PC-9 (cell line): ENCODE measurements at regions not wholly inside any gene's neighbourhood (a gene's known extent, or its start where the extent isn't known, plus 50 kb on each side); places are given as distances from the start of the nearest gene placed in this dataset.

Experiments used
- BruUV-seq: library from RNA; stranded (reverse); fragments of 400-500 nt; replicated peaks from 2 replicates; lab custom pipeline; 2021; lab: Mats Ljungman, UMichigan
- CTCF ChIA-PET: fragments of 300-600 bp; sonication (Branson Sonifier 250); formaldehyde crosslinking; loops from one replicate; lab custom pipeline; 2022; ENCODE audit warnings: antibody characterized with exemption; lab: Charles Lee
- POLR2A ChIA-PET: fragments of 300-600 bp; sonication (Branson Sonifier 250); formaldehyde crosslinking; loops from one replicate; lab custom pipeline; 2022; ENCODE audit warnings: antibody characterized with exemption; ENCODE audit not compliant: unreplicated experiment; lab: Charles Lee
- DNase-seq, 2 experiments: peaks; one replicate each; pipeline versions ENCODE4 v3.0.0 to v3.0.0-alpha.2; 2015 to 2022; ENCODE audit warnings: mixed read lengths in 1 of 2
- H2AFZ ChIP-seq: fragments of 200-600 bp; sonication (generic); 2 replicates; pipeline ENCODE4 v1.8.1; 2017; ENCODE audit warnings: antibody characterized with exemption
- H3F3A ChIP-seq: fragments of 200-600 bp; sonication (generic); 2 replicates; pipeline ENCODE4 v1.8.1; 2017; ENCODE audit warnings: antibody characterized with exemption, mild to moderate bottlenecking, low read depth; ENCODE audit not compliant: insufficient read depth
- H3K27ac ChIP-seq: fragments of 200-600 bp; sonication (generic); 2 replicates; pipeline ENCODE4 v1.6.1; 2016; ENCODE audit warnings: mixed run types
- H3K27me3 ChIP-seq: fragments of 200-600 bp; sonication (generic); 2 replicates; pipeline ENCODE4 v1.6.1; 2016; ENCODE audit warnings: low read depth, mixed run types; ENCODE audit not compliant: insufficient read depth
- H3K36me3 ChIP-seq: fragments of 200-600 bp; sonication (generic); 2 replicates; pipeline ENCODE4 v1.6.1; 2016; ENCODE audit warnings: low read depth, mixed run types
- H3K4me1 ChIP-seq: fragments of 200-600 bp; sonication (generic); replicated peaks from 2 replicates; pipeline ENCODE4 v1.6.1; 2016; ENCODE audit warnings: mixed run types; ENCODE audit not compliant: insufficient read depth
- H3K4me2 ChIP-seq: fragments of 200-600 bp; sonication (generic); 2 replicates; pipeline ENCODE4 v1.6.1; 2017; ENCODE audit warnings: mixed run types
- H3K4me3 ChIP-seq: fragments of 200-600 bp; sonication (generic); 2 replicates; pipeline ENCODE4 v1.6.1; 2016; ENCODE audit warnings: mixed run types
- H3K79me2 ChIP-seq: fragments of 200-600 bp; sonication (generic); 2 replicates; pipeline ENCODE4 v1.6.1; 2017; ENCODE audit warnings: low read depth, mixed run types
- H3K9me2 ChIP-seq: fragments of 200-600 bp; sonication (generic); 2 replicates; pipeline ENCODE4 v1.8.1; 2017; ENCODE audit warnings: mild to moderate bottlenecking; ENCODE audit not compliant: insufficient read depth
- H3K9me3 ChIP-seq: fragments of 200-600 bp; sonication (generic); 2 replicates; pipeline ENCODE4 v1.8.1; 2016; ENCODE audit warnings: low read depth; ENCODE audit not compliant: insufficient read depth
- H4K20me1 ChIP-seq: fragments of 200-600 bp; sonication (generic); 2 replicates; pipeline ENCODE4 v1.8.1; 2017; ENCODE audit not compliant: insufficient read depth
- CTCF ChIP-seq: fragments of 200-600 bp; sonication (generic); conservative IDR thresholded peaks from 2 replicates; pipeline ENCODE4 v1.6.1; 2017; ENCODE audit warnings: mixed run types, antibody characterized with exemption, mild to moderate bottlenecking, moderate library complexity
- EZH2 ChIP-seq: fragments of 200-600 bp; sonication (generic); IDR thresholded peaks from 2 replicates; pipeline ENCODE4 v1.8.0; 2017; ENCODE audit warnings: antibody characterized with exemption, low read depth
- intact Hi-C: fragments of 100-400 bp; cut with micrococcal nuclease; formaldehyde crosslinking; loops from one replicate; pipeline ENCODE4 v1.10.0; 2022; ENCODE audit not compliant: unreplicated experiment

- Histone ChIP-seq H2AFZ (no peak overlapping the region), H3K4me1 (no peaks in the 10 kb centered on the region), H4K20me1 (no peaks in the 10 kb centered on the region), H3K4me2 (no peak overlapping the region), H3K79me2 (no peaks in the 10 kb centered on the region), H3K9me3 (no peaks in the 10 kb centered on the region), H3K4me3 (no peak overlapping the region), H3K36me3 (no peaks in the 10 kb centered on the region), H3K9me2 (no peaks in the 10 kb centered on the region), H3K27me3 (peaks cover 5% of the 10 kb centered on the region; the same call in 1 of the 2 replicates), H3K27ac (no peak overlapping the region), H3F3A (no peaks in the 10 kb centered on the region)
- ChIA-PET POLR2A (no interaction called here), CTCF (no interaction called here)
- BruUV-seq, result no TSS peak
- DNase-seq, result no peak
- intact Hi-C loops, result no loop called here
- TF ChIP-seq CTCF, result no peak
- no peak for TF ChIP-seq EZH2
These were observed 364.8 kb upstream of the RBFOX1 start for GRCh38 chr16:6967796-6968320.

GRCh38 chr16:6966925-6967324, 365.7 kb upstream of the RBFOX1 start:
- TF ChIP-seq EZH2 (no peak), CTCF (no peak)
- no peak overlapping the region for H3K27ac ChIP-seq
- BruUV-seq, result no TSS peak
- intact Hi-C loops, result no loop called here
- H3K4me2 ChIP-seq, result no peak overlapping the region
- H3K4me3 ChIP-seq, result no peak overlapping the region
- no peaks in the 10 kb centered on the region for H3K9me3 ChIP-seq
- no peaks in the 10 kb centered on the region for H3F3A ChIP-seq
- H3K79me2 ChIP-seq, result no peaks in the 10 kb centered on the region
- POLR2A ChIA-PET, result no interaction called here
- no peak for DNase-seq
- no peaks in the 10 kb centered on the region for H4K20me1 ChIP-seq
- H3K4me1 ChIP-seq, result no peaks in the 10 kb centered on the region
- 0 out of 2 replicates have a peak, but pooled peaks cover 5% of the 10 kb centered on the region for H3K27me3 ChIP-seq
- CTCF ChIA-PET, result no interaction called here
- no peaks in the 10 kb centered on the region for H3K36me3 ChIP-seq
- no peak overlapping the region for H2AFZ ChIP-seq
- no peaks in the 10 kb centered on the region for H3K9me2 ChIP-seq

GRCh38 chr16:6964679-6965078, 368.0 kb upstream of the RBFOX1 start:
- intact Hi-C loops, result no loop called here
- CTCF ChIA-PET, result no interaction called here
- Histone ChIP-seq H3K9me3 (no peaks in the 10 kb centered on the region), H2AFZ (no peak overlapping the region), H3K36me3 (no peaks in the 10 kb centered on the region), H3K4me1 (no peaks in the 10 kb centered on the region), H3K9me2 (no peaks in the 10 kb centered on the region), H3F3A (no peaks in the 10 kb centered on the region), H4K20me1 (no peaks in the 10 kb centered on the region), H3K4me3 (no peak overlapping the region), H3K27me3 (peaks cover 11% of the 10 kb centered on the region; the same call in 1 of the 2 replicates), H3K4me2 (no peak overlapping the region), H3K79me2 (no peaks in the 10 kb centered on the region), H3K27ac (no peak overlapping the region)
- BruUV-seq, result no TSS peak
- DNase-seq, result no peak
- TF ChIP-seq CTCF (no peak), EZH2 (no peak)
- POLR2A ChIA-PET, result no interaction called here
